Muscle of leg (tissue), 3 donors: ENCODE measurements at regions not wholly inside any gene's neighbourhood (a gene's known extent, or its start where the extent isn't known, plus 50 kb on each side); places are given as distances from the start of the nearest gene placed in this dataset.

Experiments used
- DNase-seq: peaks from one replicate; pipeline ENCODE4 v3.0.0; 2013
- H3K27ac ChIP-seq: one replicate; pipeline ENCODE4 v1.5.1; 2013; ENCODE audit warnings: mild to moderate bottlenecking, low read length, control low read depth
- H3K27me3 ChIP-seq: one replicate; pipeline ENCODE4 v1.6.1; 2013; ENCODE audit warnings: low read length; ENCODE audit not compliant: control insufficient read depth, insufficient read depth
- H3K36me3 ChIP-seq: one replicate; pipeline ENCODE4 v1.6.1; 2013; ENCODE audit warnings: low read length; ENCODE audit not compliant: control insufficient read depth, insufficient read depth
- H3K4me1 ChIP-seq: one replicate; pipeline ENCODE4 v1.6.1; 2013; ENCODE audit warnings: low read length; ENCODE audit not compliant: control insufficient read depth, insufficient read depth
- H3K4me3 ChIP-seq: one replicate; pipeline ENCODE4 v1.5.1; 2013; ENCODE audit warnings: low read length, control low read depth
- H3K9me3 ChIP-seq: replicated peaks from 2 replicates; pipeline ENCODE4 v1.6.1; 2013; ENCODE audit warnings: low read depth, low read length; ENCODE audit not compliant: control insufficient read depth
- WGBS: methylation state at CpG from one replicate; pipeline ENCODE4 v1.1.5; 2013; ENCODE audit warnings: missing lambda C conversion rate; ENCODE audit not compliant: insufficient coverage; 5-methylcytosine and 5-hydroxymethylcytosine counted together

- no peaks in the 10 kb centered on the region for H3K4me1 ChIP-seq
- no peak overlapping the region for H3K4me3 ChIP-seq
- H3K27ac ChIP-seq = no peak overlapping the region
- no peaks in the 10 kb centered on the region for H3K27me3 ChIP-seq
- no peaks in the 10 kb centered on the region for H3K36me3 ChIP-seq
- H3K9me3 ChIP-seq = no peaks in the 10 kb centered on the region
- no peak for DNase-seq
- no CpG with 5 or more reads among the region's 2 CpGs for WGBS
Observed at GRCh38 chr2:59288771-59289170, 1047.6 kb upstream of the FANCL start.

GRCh38 chr2:59282374-59283057 lies 1041.4 kb upstream of the FANCL start:
- DNase-seq = no peak
- H3K4me3 ChIP-seq = no peak overlapping the region
- no peaks in the 10 kb centered on the region for H3K9me3 ChIP-seq
- no peak overlapping the region for H3K27ac ChIP-seq
- H3K36me3 ChIP-seq = no peaks in the 10 kb centered on the region
- no peaks in the 10 kb centered on the region for H3K27me3 ChIP-seq
- WGBS = no CpG with 5 or more reads among the region's 6 CpGs
- H3K4me1 ChIP-seq = no peaks in the 10 kb centered on the region

- no peaks in the 10 kb centered on the region for H3K36me3 ChIP-seq
- no peak overlapping the region for H3K4me3 ChIP-seq
- no peak for DNase-seq
- H3K4me1 ChIP-seq = no peaks in the 10 kb centered on the region
- no CpG with 5 or more reads among the region's 5 CpGs for WGBS
- no peaks in the 10 kb centered on the region for H3K27me3 ChIP-seq
- no peak overlapping the region for H3K27ac ChIP-seq
- H3K9me3 ChIP-seq = no peaks in the 10 kb centered on the region
Observed at GRCh38 chr2:59277671-59278070, 1036.5 kb upstream of the FANCL start.

- Histone ChIP-seq H3K4me3 (no peak overlapping the region), H3K4me1 (no peaks in the 10 kb centered on the region), H3K36me3 (no peaks in the 10 kb centered on the region), H3K9me3 (no peaks in the 10 kb centered on the region), H3K27ac (no peak overlapping the region), H3K27me3 (no peaks in the 10 kb centered on the region)
- DNase-seq = no peak
- WGBS = 43% methylated on average over 3 of the region's 3 CpGs
Observed at GRCh38 chr2:59276917-59277316, 1035.8 kb upstream of the FANCL start.

- Histone ChIP-seq H3K27ac (no peak overlapping the region), H3K9me3 (no peaks in the 10 kb centered on the region), H3K4me3 (no peak overlapping the region), H3K36me3 (no peaks in the 10 kb centered on the region), H3K27me3 (no peaks in the 10 kb centered on the region), H3K4me1 (no peaks in the 10 kb centered on the region)
- no peak for DNase-seq
- no CpG with 5 or more reads among the region's 2 CpGs for WGBS
Observed at GRCh38 chr2:59276033-59276432, 1034.9 kb upstream of the FANCL start.

GRCh38 chr2:59266453-59266852 lies 1025.3 kb upstream of the FANCL start:
- Histone ChIP-seq H3K9me3 (no peaks in the 10 kb centered on the region), H3K27ac (no peak overlapping the region), H3K27me3 (no peaks in the 10 kb centered on the region), H3K4me3 (no peak overlapping the region), H3K36me3 (no peaks in the 10 kb centered on the region), H3K4me1 (no peaks in the 10 kb centered on the region)
- DNase-seq = no peak
- WGBS = no CpG with 5 or more reads among the region's 2 CpGs

GRCh38 chr2:59259913-59260312 lies 1018.8 kb upstream of the FANCL start:
- Histone ChIP-seq H3K36me3 (no peaks in the 10 kb centered on the region), H3K27ac (no peak overlapping the region), H3K9me3 (no peaks in the 10 kb centered on the region), H3K27me3 (no peaks in the 10 kb centered on the region), H3K4me3 (no peak overlapping the region), H3K4me1 (no peaks in the 10 kb centered on the region)
- DNase-seq = no peak
- 25% methylated on average over 1 of the region's 3 CpGs for WGBS

GRCh38 chr2:59256290-59256689 lies 1015.2 kb upstream of the FANCL start:
- H3K9me3 ChIP-seq = no peaks in the 10 kb centered on the region

GRCh38 chr2:59254279-59254678 lies 1013.2 kb upstream of the FANCL start:
- H3K36me3 ChIP-seq = no peaks in the 10 kb centered on the region
- DNase-seq = no peak
- no peak overlapping the region for H3K4me3 ChIP-seq
- H3K4me1 ChIP-seq = no peaks in the 10 kb centered on the region
- H3K27ac ChIP-seq = no peak overlapping the region
- WGBS = no CpG with 5 or more reads among the region's 1 CpG
- H3K9me3 ChIP-seq = no peaks in the 10 kb centered on the region
- H3K27me3 ChIP-seq = no peaks in the 10 kb centered on the region

More at GRCh38 chr2:59256290-59256689, 1015.2 kb upstream of the FANCL start:
- WGBS = no CpG with 5 or more reads among the region's 4 CpGs
- no peaks in the 10 kb centered on the region for H3K27me3 ChIP-seq
- no peaks in the 10 kb centered on the region for H3K4me1 ChIP-seq
- no peak for DNase-seq
- no peaks in the 10 kb centered on the region for H3K36me3 ChIP-seq
- H3K4me3 ChIP-seq = no peak overlapping the region
- H3K27ac ChIP-seq = no peak overlapping the region

- DNase-seq = peak; percentile 16
- Histone ChIP-seq H3K9me3 (no peaks in the 10 kb centered on the region), H3K4me1 (no peaks in the 10 kb centered on the region), H3K27me3 (no peaks in the 10 kb centered on the region), H3K27ac (no peak overlapping the region), H3K4me3 (no peak overlapping the region), H3K36me3 (no peaks in the 10 kb centered on the region)
- WGBS = no CpG with 5 or more reads among the region's 1 CpG
Observed at GRCh38 chr2:59250307-59250677, 1009.2 kb upstream of the FANCL start.
